ENCODE measurements at regions not wholly inside any gene's neighbourhood (a gene's known extent, or its start where the extent isn't known, plus 50 kb on each side); places are given as distances from the start of the nearest gene placed in this dataset.

DNA sequence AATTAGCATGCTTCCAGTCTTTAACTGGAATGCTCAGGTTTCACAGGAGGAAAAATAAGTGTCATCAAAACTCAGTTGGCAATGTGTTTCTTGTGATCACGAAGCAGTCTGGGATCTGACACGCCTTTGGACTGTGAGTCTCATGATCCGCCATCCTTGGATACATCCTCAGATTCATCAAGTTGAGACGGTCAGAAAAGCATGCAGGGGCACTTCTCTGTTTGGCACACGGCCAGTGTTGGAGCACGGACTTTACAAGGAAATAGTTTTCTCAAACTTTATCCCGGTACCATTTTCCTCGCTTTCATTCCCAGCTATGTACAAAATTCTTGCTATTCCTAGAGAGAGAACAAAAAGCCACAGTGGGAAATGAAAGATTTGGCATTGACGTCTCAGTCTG, 88.4 kb upstream of the PARP11 start:
- POLR2A ChIA-PET: no interaction called here
- BruUV-seq (replicated peaks): no TSS peak
- Histone ChIP-seq H3K4me1 (ENCODE audit: control insufficient read depth, insufficient read depth, low read length) (no peaks in the 10 kb centered on the region), H3K27me3 (ENCODE audit: control insufficient read depth, insufficient read depth, low read length) (no peaks in the 10 kb centered on the region), H3K9me3 (ENCODE audit: control insufficient read depth, insufficient read depth, low read depth, low read length) (no peaks in the 10 kb centered on the region), H3K4me3 (ENCODE audit: low read depth in 2 of 2, low read length in 2 of 2) (no peak overlapping the region), H3K27ac (ENCODE audit: low read length) (no peak overlapping the region), H3K36me3 (ENCODE audit: control insufficient read depth, insufficient read depth, low read length) (no peaks in the 10 kb centered on the region)
- no peak for DNase-seq (ENCODE audit: low read depth, low spot score)
- intact Hi-C loops (cut with micrococcal nuclease; ENCODE audit: unreplicated experiment): no loop called here
- in situ Hi-C loops (cut with HindIII; ENCODE audit: low pct_unique_long_range_greater_than_20kb, low sequenced_read_pairs): no loop called here
- CTCF ChIA-PET: interaction anchor here (0.6 kb wide), 1 partner anchor 10 kb away, joined by 4 read pairs; no protein-coding TSS in a partner anchor
- no peak for ATAC-seq
- no peak for TF ChIP-seq TCF7L2 (IDR thresholded peaks at IDR 0.05; ENCODE audit: low read depth, low read length)
- TF ChIP-seq, protein P1, sequence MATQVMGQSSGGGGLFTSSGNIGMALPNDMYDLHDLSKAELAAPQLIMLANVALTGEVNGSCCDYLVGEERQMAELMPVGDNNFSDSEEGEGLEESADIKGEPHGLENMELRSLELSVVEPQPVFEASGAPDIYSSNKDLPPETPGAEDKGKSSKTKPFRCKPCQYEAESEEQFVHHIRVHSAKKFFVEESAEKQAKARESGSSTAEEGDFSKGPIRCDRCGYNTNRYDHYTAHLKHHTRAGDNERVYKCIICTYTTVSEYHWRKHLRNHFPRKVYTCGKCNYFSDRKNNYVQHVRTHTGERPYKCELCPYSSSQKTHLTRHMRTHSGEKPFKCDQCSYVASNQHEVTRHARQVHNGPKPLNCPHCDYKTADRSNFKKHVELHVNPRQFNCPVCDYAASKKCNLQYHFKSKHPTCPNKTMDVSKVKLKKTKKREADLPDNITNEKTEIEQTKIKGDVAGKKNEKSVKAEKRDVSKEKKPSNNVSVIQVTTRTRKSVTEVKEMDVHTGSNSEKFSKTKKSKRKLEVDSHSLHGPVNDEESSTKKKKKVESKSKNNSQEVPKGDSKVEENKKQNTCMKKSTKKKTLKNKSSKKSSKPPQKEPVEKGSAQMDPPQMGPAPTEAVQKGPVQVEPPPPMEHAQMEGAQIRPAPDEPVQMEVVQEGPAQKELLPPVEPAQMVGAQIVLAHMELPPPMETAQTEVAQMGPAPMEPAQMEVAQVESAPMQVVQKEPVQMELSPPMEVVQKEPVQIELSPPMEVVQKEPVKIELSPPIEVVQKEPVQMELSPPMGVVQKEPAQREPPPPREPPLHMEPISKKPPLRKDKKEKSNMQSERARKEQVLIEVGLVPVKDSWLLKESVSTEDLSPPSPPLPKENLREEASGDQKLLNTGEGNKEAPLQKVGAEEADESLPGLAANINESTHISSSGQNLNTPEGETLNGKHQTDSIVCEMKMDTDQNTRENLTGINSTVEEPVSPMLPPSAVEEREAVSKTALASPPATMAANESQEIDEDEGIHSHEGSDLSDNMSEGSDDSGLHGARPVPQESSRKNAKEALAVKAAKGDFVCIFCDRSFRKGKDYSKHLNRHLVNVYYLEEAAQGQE (IDR thresholded peaks at IDR 0.05; ENCODE audit: insufficient read depth in 1 of 2, low read depth in 2 of 2, low read length in 1 of 2): no peak
- TF ChIP-seq, protein P2, sequence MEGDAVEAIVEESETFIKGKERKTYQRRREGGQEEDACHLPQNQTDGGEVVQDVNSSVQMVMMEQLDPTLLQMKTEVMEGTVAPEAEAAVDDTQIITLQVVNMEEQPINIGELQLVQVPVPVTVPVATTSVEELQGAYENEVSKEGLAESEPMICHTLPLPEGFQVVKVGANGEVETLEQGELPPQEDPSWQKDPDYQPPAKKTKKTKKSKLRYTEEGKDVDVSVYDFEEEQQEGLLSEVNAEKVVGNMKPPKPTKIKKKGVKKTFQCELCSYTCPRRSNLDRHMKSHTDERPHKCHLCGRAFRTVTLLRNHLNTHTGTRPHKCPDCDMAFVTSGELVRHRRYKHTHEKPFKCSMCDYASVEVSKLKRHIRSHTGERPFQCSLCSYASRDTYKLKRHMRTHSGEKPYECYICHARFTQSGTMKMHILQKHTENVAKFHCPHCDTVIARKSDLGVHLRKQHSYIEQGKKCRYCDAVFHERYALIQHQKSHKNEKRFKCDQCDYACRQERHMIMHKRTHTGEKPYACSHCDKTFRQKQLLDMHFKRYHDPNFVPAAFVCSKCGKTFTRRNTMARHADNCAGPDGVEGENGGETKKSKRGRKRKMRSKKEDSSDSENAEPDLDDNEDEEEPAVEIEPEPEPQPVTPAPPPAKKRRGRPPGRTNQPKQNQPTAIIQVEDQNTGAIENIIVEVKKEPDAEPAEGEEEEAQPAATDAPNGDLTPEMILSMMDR (IDR thresholded peaks at IDR 0.05): no peak
- no peak for TF ChIP-seq POLR2AphosphoS5 (IDR thresholded peaks at IDR 0.05; ENCODE audit: low read depth, low read length)
- no peak for TF ChIP-seq SIN3A (IDR thresholded peaks at IDR 0.05; ENCODE audit: borderline replicate concordance, insufficient read depth, low read depth, low read length)

DNA sequence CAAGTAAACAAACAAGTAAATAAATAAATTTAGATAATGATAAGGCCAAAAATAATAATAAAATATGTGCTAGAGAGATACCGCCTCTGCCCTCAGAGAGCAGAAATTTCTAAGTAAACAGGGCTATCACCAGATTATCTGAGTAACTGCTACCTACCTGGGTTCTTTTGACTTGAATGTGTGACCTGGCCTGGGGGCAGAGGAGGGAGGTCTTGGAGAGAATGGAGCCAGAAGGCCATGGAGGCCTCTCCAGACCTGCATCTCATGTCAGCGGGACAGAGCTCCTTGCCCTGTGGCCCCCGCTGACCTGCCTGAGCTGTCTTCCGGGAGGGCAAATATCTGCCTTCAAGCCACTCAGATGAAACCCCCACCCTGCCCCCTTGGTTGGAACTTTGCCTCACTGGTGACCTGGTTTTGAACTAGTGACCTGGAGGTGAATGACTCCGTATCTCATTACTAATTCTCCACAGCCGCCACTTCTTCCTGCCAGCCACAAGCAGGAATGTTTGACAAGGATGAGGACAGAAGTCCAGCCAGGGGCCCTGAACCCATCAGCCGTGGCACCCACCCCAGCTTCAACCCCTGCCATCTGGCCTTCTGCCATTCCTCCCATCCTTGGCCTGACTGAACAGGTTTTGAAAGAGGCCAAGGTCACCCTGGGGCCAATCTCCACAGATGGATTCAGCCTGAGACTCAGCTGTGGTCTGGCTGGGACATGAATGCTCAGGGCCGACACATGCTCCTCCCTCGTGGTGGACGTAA, 86.8 kb upstream of the PARP11 start:
- POLR2A ChIA-PET: no interaction called here
- no peak for DNase-seq (ENCODE audit: low read depth, low spot score)
- TF ChIP-seq POLR2AphosphoS5 (IDR thresholded peaks at IDR 0.05; ENCODE audit: low read depth, low read length) (no peak), SIN3A (IDR thresholded peaks at IDR 0.05; ENCODE audit: borderline replicate concordance, insufficient read depth, low read depth, low read length) (no peak), TCF7L2 (IDR thresholded peaks at IDR 0.05; ENCODE audit: low read depth, low read length) (no peak)
- TF ChIP-seq, protein P2 (IDR thresholded peaks at IDR 0.05): no peak
- TF ChIP-seq, protein P1 (IDR thresholded peaks at IDR 0.05; ENCODE audit: insufficient read depth in 1 of 2, low read depth in 2 of 2, low read length in 1 of 2): no peak
- no peak for ATAC-seq
- Histone ChIP-seq H3K9me3 (ENCODE audit: control insufficient read depth, insufficient read depth, low read depth, low read length) (no peaks in the 10 kb centered on the region), H3K36me3 (ENCODE audit: control insufficient read depth, insufficient read depth, low read length) (no peaks in the 10 kb centered on the region), H3K27ac (ENCODE audit: low read length) (no peak overlapping the region), H3K27me3 (ENCODE audit: control insufficient read depth, insufficient read depth, low read length) (no peaks in the 10 kb centered on the region), H3K4me3 (ENCODE audit: low read depth in 2 of 2, low read length in 2 of 2) (no peak overlapping the region), H3K4me1 (ENCODE audit: control insufficient read depth, insufficient read depth, low read length) (no peaks in the 10 kb centered on the region)
- intact Hi-C loops (cut with micrococcal nuclease; ENCODE audit: unreplicated experiment): no loop called here
- BruUV-seq (replicated peaks): no TSS peak
- CTCF ChIA-PET: no interaction called here
- in situ Hi-C loops (cut with HindIII; ENCODE audit: low pct_unique_long_range_greater_than_20kb, low sequenced_read_pairs): no loop called here
